K562 (cell line): ENCODE measurements at regions not wholly inside any gene's neighbourhood (a gene's known extent, or its start where the extent isn't known, plus 50 kb on each side); places are given as distances from the start of the nearest gene placed in this dataset.

Experiments
- CHD7 ChIP-seq: fragments of 200-600 bp; sonication (generic); IDR thresholded peaks from one replicate; pipeline ENCODE4 v1.6.1; 2012; ENCODE audit warnings: mild to moderate bottlenecking, low read depth, low read length, inconsistent platforms

- no peak for TF ChIP-seq CHD7
Observed at GRCh38 chr5:28575368-28575767, 1537.0 kb upstream of the CDH9 start (continued).
